GM23338 (cell line): ENCODE measurements at regions not wholly inside any gene's neighbourhood (a gene's known extent, or its start where the extent isn't known, plus 50 kb on each side); places are given as distances from the start of the nearest gene placed in this dataset.

Experiments
- CTCF ChIP-seq, 2 experiments: fragments of 200-600 bp in 1 of 2; sonication (generic) in 1 of 2; conservative IDR thresholded peaks; 2 replicates each; pipeline versions ENCODE4 v1.5.1 to v1.6.1; 2016 to 2017; ENCODE audit warnings: antibody characterized with exemption in 2 of 2, low read depth in 2 of 2, mild to moderate bottlenecking in 2 of 2, moderate library complexity in 1 of 2
- REST ChIP-seq: IDR thresholded peaks from one replicate; pipeline ENCODE4 v1.6.1; 2018; ENCODE audit warnings: antibody characterized with exemption; ENCODE audit not compliant: unreplicated experiment
- STAT1 ChIP-seq: IDR thresholded peaks from one replicate; pipeline ENCODE4 v1.6.1; 2016; ENCODE audit warnings: antibody characterized with exemption; ENCODE audit not compliant: unreplicated experiment
- TF ChIP-seq, protein P1 (sequence below): fragments of 250-450 bp; sonication (Bioruptor Pico); IDR thresholded peaks from 2 replicates; pipeline ENCODE4 v1.5.0; 2020; ENCODE audit warnings: mild to moderate bottlenecking, moderate library complexity

GRCh38 chr18:46260879-46261143 lies 156.6 kb downstream of the HAUS1 start (continued):
- TF ChIP-seq, protein P1, sequence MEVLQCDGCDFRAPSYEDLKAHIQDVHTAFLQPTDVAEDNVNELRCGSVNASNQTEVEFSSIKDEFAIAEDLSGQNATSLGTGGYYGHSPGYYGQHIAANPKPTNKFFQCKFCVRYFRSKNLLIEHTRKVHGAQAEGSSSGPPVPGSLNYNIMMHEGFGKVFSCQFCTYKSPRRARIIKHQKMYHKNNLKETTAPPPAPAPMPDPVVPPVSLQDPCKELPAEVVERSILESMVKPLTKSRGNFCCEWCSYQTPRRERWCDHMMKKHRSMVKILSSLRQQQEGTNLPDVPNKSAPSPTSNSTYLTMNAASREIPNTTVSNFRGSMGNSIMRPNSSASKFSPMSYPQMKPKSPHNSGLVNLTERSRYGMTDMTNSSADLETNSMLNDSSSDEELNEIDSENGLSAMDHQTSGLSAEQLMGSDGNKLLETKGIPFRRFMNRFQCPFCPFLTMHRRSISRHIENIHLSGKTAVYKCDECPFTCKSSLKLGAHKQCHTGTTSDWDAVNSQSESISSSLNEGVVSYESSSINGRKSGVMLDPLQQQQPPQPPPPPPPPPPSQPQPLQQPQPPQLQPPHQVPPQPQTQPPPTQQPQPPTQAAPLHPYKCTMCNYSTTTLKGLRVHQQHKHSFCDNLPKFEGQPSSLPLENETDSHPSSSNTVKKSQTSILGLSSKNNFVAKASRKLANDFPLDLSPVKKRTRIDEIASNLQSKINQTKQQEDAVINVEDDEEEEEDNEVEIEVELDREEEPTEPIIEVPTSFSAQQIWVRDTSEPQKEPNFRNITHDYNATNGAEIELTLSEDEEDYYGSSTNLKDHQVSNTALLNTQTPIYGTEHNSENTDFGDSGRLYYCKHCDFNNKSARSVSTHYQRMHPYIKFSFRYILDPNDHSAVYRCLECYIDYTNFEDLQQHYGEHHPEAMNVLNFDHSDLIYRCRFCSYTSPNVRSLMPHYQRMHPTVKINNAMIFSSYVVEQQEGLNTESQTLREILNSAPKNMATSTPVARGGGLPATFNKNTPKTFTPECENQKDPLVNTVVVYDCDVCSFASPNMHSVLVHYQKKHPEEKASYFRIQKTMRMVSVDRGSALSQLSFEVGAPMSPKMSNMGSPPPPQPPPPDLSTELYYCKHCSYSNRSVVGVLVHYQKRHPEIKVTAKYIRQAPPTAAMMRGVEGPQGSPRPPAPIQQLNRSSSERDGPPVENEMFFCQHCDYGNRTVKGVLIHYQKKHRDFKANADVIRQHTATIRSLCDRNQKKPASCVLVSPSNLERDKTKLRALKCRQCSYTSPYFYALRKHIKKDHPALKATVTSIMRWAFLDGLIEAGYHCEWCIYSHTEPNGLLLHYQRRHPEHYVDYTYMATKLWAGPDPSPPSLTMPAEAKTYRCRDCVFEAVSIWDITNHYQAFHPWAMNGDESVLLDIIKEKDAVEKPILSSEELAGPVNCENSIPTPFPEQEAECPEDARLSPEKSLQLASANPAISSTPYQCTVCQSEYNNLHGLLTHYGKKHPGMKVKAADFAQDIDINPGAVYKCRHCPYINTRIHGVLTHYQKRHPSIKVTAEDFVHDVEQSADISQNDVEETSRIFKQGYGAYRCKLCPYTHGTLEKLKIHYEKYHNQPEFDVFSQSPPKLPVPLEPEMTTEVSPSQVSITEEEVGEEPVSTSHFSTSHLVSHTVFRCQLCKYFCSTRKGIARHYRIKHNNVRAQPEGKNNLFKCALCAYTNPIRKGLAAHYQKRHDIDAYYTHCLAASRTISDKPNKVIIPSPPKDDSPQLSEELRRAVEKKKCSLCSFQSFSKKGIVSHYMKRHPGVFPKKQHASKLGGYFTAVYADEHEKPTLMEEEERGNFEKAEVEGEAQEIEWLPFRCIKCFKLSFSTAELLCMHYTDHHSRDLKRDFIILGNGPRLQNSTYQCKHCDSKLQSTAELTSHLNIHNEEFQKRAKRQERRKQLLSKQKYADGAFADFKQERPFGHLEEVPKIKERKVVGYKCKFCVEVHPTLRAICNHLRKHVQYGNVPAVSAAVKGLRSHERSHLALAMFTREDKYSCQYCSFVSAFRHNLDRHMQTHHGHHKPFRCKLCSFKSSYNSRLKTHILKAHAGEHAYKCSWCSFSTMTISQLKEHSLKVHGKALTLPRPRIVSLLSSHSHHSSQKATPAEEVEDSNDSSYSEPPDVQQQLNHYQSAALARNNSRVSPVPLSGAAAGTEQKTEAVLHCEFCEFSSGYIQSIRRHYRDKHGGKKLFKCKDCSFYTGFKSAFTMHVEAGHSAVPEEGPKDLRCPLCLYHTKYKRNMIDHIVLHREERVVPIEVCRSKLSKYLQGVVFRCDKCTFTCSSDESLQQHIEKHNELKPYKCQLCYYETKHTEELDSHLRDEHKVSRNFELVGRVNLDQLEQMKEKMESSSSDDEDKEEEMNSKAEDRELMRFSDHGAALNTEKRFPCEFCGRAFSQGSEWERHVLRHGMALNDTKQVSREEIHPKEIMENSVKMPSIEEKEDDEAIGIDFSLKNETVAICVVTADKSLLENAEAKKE (CRISPR knock-in tag): no peak
- TF ChIP-seq STAT1: no peak
- TF ChIP-seq CTCF (conservative IDR thresholded peaks at IDR 0.05; ENCODE audit: low read depth in 2 of 2): no peak
- TF ChIP-seq REST: no peak
